Liver (tissue), 8 donors: ENCODE measurements at regions not wholly inside any gene's neighbourhood (a gene's known extent, or its start where the extent isn't known, plus 50 kb on each side); places are given as distances from the start of the nearest gene placed in this dataset.

ENCODE experiments used
- DNase-seq: peaks from one replicate; pipeline ENCODE4 v3.0.0-alpha.2; 2017; ENCODE audit warnings: low spot score
- H3K27ac ChIP-seq, 2 donors: one replicate each; pipeline ENCODE4 v1.7.0; 2013; ENCODE audit warnings: inconsistent platforms in 2 of 2, low read length in 2 of 2, control low read depth in 1 of 2, low read depth in 1 of 2, mild to moderate bottlenecking in 1 of 2
- H3K27me3 ChIP-seq, 4 donors: one replicate each; pipeline versions ENCODE4 v1.6.1 to v1.7.0; 2013; ENCODE audit warnings: low read length in 3 of 4, inconsistent platforms in 1 of 4, mild to moderate bottlenecking in 1 of 4, moderate library complexity in 1 of 4; ENCODE audit not compliant: control insufficient read depth in 4 of 4, insufficient read depth in 4 of 4
- H3K36me3 ChIP-seq, 4 donors: one replicate each; pipeline versions ENCODE4 v1.6.1 to v1.7.0; 2013; ENCODE audit warnings: low read length in 3 of 4, mild to moderate bottlenecking in 3 of 4, low read depth in 1 of 4, moderate library complexity in 1 of 4; ENCODE audit not compliant: control insufficient read depth in 4 of 4, insufficient read depth in 3 of 4
- H3K4me1 ChIP-seq, 4 donors: one replicate each; pipeline versions ENCODE4 v1.6.1 to v1.7.0; 2013; ENCODE audit warnings: low read length in 3 of 4, mild to moderate bottlenecking in 3 of 4, moderate library complexity in 1 of 4; ENCODE audit not compliant: control insufficient read depth in 4 of 4, insufficient read depth in 4 of 4
- H3K4me3 ChIP-seq, 3 donors: one replicate each; pipeline versions ENCODE4 v1.6.1 to v1.7.0; 2013; ENCODE audit warnings: low read length in 3 of 3, control low read depth in 1 of 3, low read depth in 1 of 3, mild to moderate bottlenecking in 1 of 3
- H3K9ac ChIP-seq, 2 donors: one replicate each; pipeline ENCODE4 v1.7.0; 2013; ENCODE audit warnings: low read length in 2 of 2, mild to moderate bottlenecking in 2 of 2, moderate library complexity in 2 of 2, control low read depth in 1 of 2, low read depth in 1 of 2
- H3K9me3 ChIP-seq, 4 donors: one replicate each; pipeline versions ENCODE4 v1.6.1 to v1.7.0; 2013; ENCODE audit warnings: low read length in 3 of 4; ENCODE audit not compliant: control insufficient read depth in 4 of 4
- EGR1 ChIP-seq, 2 donors: IDR thresholded peaks; 2 replicates each; pipeline ENCODE4 v1.6.1; 2016 to 2018; ENCODE audit warnings: antibody characterized with exemption in 2 of 2, low read depth in 2 of 2
- FOXA1 ChIP-seq: IDR thresholded peaks from 2 replicates; pipeline ENCODE4 v1.6.1; 2016; ENCODE audit warnings: antibody characterized with exemption
- FOXA2 ChIP-seq: IDR thresholded peaks from 2 replicates; pipeline ENCODE4 v1.6.1; 2016; ENCODE audit warnings: antibody characterized with exemption
- HNF4A ChIP-seq, 2 donors: conservative IDR thresholded peaks; 2 replicates each; pipeline ENCODE4 v1.6.1; 2016; ENCODE audit warnings: antibody characterized with exemption in 2 of 2, mild to moderate bottlenecking in 2 of 2
- HNF4G ChIP-seq: IDR thresholded peaks from 2 replicates; pipeline ENCODE4 v1.6.1; 2016; ENCODE audit warnings: antibody characterized with exemption
- JUND ChIP-seq, 2 donors: IDR thresholded peaks; 2 replicates each; pipeline ENCODE4 v1.6.1; 2016; ENCODE audit warnings: antibody characterized with exemption in 2 of 2
- NR2F2 ChIP-seq: IDR thresholded peaks from 2 replicates; pipeline ENCODE4 v1.6.1; 2016; ENCODE audit warnings: antibody characterized with exemption
- RAD21 ChIP-seq, 2 donors: IDR thresholded peaks; 2 replicates each; pipeline ENCODE4 v1.6.1; 2016; ENCODE audit warnings: antibody characterized with exemption in 2 of 2, mild to moderate bottlenecking in 2 of 2
- RXRA ChIP-seq, 2 donors: IDR thresholded peaks; 2 replicates each; pipeline ENCODE4 v1.6.1; 2017 to 2018; ENCODE audit warnings: antibody characterized with exemption in 2 of 2, mild to moderate bottlenecking in 1 of 2
- TAF1 ChIP-seq: conservative IDR thresholded peaks from 2 replicates; pipeline ENCODE4 v1.6.1; 2016; ENCODE audit warnings: antibody characterized with exemption, mild to moderate bottlenecking
- YY1 ChIP-seq: IDR thresholded peaks from 2 replicates; pipeline ENCODE4 v1.6.1; 2016; ENCODE audit warnings: antibody characterized with exemption, mild to moderate bottlenecking
- WGBS: extraction: QIAGEN DNeasy Blood & Tissue Kit; methylation state at CpG from one replicate; pipeline ENCODE4 v1.1.7; 2013; 5-methylcytosine and 5-hydroxymethylcytosine counted together
- TF ChIP-seq, protein P1 (sequence below): IDR thresholded peaks from 2 replicates; pipeline ENCODE4 v1.6.1; 2016; ENCODE audit warnings: antibody characterized with exemption, mild to moderate bottlenecking
- TF ChIP-seq, protein P2 (sequence below): IDR thresholded peaks from 2 replicates; pipeline ENCODE4 v1.6.1; 2016; ENCODE audit warnings: antibody characterized with exemption
- TF ChIP-seq, protein P3 (sequence below): fragments of 150-350 bp; IDR thresholded peaks from 2 replicates; pipeline ENCODE4 v1.5.1; 2017; ENCODE audit warnings: improper control_type of control experiment, low read depth, low read length; ENCODE audit not compliant: missing input control
- TF ChIP-seq, protein P4 (sequence below): IDR thresholded peaks from 2 replicates; pipeline ENCODE4 v1.6.1; 2016; ENCODE audit warnings: antibody characterized with exemption
- donor health status: healthy.
- donor health status: healthy.
- donor health status: healthy.
- donor health status: healthy.
- donor health status: healthy.

DNA sequence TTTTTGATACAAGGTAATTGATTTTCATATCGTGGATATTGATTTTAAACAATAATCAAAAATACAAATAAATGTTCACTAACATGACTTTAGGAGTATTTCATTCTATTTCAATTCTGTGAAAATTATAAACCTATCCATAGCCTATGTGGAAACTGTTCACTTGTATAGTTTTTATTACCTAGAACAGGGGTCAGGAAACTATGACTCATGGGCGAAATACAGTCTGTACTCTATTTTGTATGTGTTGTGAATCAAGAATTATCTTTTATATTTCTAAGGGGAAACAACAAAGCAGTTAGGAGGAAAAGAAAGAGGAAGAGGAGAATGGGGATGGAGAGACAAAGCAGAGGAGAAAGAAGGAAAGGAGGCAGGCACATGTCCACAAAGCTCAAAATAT is 181.7 kb upstream of the VRK2 start (continued):
- TF ChIP-seq, protein P1, sequence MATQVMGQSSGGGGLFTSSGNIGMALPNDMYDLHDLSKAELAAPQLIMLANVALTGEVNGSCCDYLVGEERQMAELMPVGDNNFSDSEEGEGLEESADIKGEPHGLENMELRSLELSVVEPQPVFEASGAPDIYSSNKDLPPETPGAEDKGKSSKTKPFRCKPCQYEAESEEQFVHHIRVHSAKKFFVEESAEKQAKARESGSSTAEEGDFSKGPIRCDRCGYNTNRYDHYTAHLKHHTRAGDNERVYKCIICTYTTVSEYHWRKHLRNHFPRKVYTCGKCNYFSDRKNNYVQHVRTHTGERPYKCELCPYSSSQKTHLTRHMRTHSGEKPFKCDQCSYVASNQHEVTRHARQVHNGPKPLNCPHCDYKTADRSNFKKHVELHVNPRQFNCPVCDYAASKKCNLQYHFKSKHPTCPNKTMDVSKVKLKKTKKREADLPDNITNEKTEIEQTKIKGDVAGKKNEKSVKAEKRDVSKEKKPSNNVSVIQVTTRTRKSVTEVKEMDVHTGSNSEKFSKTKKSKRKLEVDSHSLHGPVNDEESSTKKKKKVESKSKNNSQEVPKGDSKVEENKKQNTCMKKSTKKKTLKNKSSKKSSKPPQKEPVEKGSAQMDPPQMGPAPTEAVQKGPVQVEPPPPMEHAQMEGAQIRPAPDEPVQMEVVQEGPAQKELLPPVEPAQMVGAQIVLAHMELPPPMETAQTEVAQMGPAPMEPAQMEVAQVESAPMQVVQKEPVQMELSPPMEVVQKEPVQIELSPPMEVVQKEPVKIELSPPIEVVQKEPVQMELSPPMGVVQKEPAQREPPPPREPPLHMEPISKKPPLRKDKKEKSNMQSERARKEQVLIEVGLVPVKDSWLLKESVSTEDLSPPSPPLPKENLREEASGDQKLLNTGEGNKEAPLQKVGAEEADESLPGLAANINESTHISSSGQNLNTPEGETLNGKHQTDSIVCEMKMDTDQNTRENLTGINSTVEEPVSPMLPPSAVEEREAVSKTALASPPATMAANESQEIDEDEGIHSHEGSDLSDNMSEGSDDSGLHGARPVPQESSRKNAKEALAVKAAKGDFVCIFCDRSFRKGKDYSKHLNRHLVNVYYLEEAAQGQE = no peak
- no peak for TF ChIP-seq NR2F2

DNA sequence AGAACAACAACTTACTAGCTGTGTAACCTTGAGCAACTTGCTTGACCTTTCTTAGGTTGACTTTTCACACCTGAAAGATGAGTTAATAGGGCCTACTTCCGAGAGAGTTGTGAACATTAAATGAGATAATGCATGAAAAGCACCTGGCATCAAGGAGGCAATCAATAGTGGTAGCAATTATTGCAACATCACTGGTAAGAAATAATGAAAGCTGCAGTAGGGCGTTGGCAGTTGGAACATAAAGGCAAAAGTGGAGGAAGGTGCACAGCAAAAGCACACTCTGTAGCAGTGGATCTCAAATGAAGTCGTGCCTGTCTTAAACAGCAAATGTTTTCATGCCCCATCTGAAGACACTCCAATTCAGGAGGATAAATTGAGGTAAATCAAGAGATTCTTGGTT is 178.9 kb upstream of the VRK2 start:
- 87% methylated on average over 3 of the region's 3 CpGs for WGBS
- no peak overlapping the region for H3K9ac ChIP-seq
- no peak overlapping the region for H3K4me3 ChIP-seq
- DNase-seq = no peak
- no peaks in the 10 kb centered on the region for H3K36me3 ChIP-seq
- TF ChIP-seq HNF4G (no peak), JUND (IDR thresholded peaks at IDR 0.05) (no peak), RAD21 (IDR thresholded peaks at IDR 0.05) (no peak), FOXA1 (no peak), RXRA (IDR thresholded peaks at IDR 0.05) (no peak), TAF1 (no peak), YY1 (no peak), FOXA2 (no peak), HNF4A (conservative IDR thresholded peaks at IDR 0.05) (no peak), EGR1 (IDR thresholded peaks at IDR 0.05; ENCODE audit: low read depth in 2 of 2) (no peak)
- TF ChIP-seq, protein P2, sequence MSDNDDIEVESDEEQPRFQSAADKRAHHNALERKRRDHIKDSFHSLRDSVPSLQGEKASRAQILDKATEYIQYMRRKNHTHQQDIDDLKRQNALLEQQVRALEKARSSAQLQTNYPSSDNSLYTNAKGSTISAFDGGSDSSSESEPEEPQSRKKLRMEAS = no peak
- TF ChIP-seq, protein P3, sequence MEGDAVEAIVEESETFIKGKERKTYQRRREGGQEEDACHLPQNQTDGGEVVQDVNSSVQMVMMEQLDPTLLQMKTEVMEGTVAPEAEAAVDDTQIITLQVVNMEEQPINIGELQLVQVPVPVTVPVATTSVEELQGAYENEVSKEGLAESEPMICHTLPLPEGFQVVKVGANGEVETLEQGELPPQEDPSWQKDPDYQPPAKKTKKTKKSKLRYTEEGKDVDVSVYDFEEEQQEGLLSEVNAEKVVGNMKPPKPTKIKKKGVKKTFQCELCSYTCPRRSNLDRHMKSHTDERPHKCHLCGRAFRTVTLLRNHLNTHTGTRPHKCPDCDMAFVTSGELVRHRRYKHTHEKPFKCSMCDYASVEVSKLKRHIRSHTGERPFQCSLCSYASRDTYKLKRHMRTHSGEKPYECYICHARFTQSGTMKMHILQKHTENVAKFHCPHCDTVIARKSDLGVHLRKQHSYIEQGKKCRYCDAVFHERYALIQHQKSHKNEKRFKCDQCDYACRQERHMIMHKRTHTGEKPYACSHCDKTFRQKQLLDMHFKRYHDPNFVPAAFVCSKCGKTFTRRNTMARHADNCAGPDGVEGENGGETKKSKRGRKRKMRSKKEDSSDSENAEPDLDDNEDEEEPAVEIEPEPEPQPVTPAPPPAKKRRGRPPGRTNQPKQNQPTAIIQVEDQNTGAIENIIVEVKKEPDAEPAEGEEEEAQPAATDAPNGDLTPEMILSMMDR = no peak
- TF ChIP-seq, protein P4, sequence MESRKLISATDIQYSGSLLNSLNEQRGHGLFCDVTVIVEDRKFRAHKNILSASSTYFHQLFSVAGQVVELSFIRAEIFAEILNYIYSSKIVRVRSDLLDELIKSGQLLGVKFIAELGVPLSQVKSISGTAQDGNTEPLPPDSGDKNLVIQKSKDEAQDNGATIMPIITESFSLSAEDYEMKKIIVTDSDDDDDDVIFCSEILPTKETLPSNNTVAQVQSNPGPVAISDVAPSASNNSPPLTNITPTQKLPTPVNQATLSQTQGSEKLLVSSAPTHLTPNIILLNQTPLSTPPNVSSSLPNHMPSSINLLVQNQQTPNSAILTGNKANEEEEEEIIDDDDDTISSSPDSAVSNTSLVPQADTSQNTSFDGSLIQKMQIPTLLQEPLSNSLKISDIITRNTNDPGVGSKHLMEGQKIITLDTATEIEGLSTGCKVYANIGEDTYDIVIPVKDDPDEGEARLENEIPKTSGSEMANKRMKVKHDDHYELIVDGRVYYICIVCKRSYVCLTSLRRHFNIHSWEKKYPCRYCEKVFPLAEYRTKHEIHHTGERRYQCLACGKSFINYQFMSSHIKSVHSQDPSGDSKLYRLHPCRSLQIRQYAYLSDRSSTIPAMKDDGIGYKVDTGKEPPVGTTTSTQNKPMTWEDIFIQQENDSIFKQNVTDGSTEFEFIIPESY = no peak
- H3K4me1 ChIP-seq = no peaks in the 10 kb centered on the region
- no peaks in the 10 kb centered on the region for H3K9me3 ChIP-seq
- no peak overlapping the region for H3K27ac ChIP-seq
- no peaks in the 10 kb centered on the region for H3K27me3 ChIP-seq

DNA sequence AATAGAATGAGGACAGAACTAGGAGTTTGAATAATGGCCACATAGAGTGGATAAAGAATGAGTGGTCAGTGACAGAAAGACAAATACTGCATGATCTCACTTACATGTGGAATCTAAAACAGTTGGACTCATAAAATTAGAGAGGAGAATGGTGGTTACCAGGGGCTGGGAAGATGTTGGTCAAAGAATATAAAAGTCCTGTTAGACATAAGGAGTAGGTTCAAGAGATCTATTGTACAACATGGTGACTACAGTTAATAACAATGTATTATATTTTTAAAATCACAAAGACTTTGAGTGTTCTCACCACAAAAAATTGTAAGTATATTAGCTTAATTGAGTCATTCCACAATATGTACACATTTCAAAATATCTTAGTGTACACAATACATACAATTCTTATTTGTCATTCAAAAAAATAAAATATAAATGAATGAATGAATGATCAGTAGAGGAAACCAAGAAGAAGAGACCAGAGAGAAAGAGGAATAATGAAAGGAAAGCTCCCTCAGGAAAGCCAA is 177.9 kb upstream of the VRK2 start:
- Histone ChIP-seq H3K9me3 (no peaks in the 10 kb centered on the region), H3K4me3 (no peak overlapping the region), H3K36me3 (no peaks in the 10 kb centered on the region), H3K27ac (no peak overlapping the region), H3K27me3 (no peaks in the 10 kb centered on the region), H3K4me1 (no peaks in the 10 kb centered on the region), H3K9ac (no peak overlapping the region)
- no peak for DNase-seq
- TF ChIP-seq JUND (IDR thresholded peaks at IDR 0.05) = no peak
